ENCODE measurements at regions not wholly inside any gene's neighbourhood (a gene's known extent, or its start where the extent isn't known, plus 50 kb on each side); places are given as distances from the start of the nearest gene placed in this dataset.

- TF ChIP-seq POLR2AphosphoS5 (IDR thresholded peaks at IDR 0.05; ENCODE audit: low read depth, low read length) = no peak
- no peak for TF ChIP-seq TAF1 (IDR thresholded peaks at IDR 0.05; ENCODE audit: low read depth, low read length)
These were observed 1032.0 kb downstream of the BRD1 start for GRCh38 chr22:48795664-48796063.

Data from GM12891 (cell line).